ENCODE measurements at regions not wholly inside any gene's neighbourhood (a gene's known extent, or its start where the extent isn't known, plus 50 kb on each side); places are given as distances from the start of the nearest gene placed in this dataset.

DNA sequence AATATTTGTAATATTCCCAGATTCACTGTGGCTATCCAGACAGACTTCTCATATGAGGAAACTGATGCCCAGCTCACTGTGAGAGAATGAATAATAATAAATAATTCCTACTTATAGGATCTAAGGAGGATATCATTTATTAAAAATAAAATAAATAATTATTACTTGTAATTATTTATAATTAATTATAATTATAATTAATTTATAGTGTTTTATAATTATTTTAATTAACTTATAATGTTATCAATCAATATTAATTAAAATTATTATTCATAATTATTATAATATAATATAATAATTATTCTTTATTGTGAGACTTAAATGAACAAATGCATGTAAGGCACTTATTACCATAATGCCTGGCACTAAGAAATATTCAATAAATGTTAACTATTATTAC lies 192.8 kb downstream of the GALC start:
- TF ChIP-seq POLR2A (IDR thresholded peaks at IDR 0.05; ENCODE audit: extremely low read depth, insufficient read length): no peak
- TF ChIP-seq, protein P1, sequence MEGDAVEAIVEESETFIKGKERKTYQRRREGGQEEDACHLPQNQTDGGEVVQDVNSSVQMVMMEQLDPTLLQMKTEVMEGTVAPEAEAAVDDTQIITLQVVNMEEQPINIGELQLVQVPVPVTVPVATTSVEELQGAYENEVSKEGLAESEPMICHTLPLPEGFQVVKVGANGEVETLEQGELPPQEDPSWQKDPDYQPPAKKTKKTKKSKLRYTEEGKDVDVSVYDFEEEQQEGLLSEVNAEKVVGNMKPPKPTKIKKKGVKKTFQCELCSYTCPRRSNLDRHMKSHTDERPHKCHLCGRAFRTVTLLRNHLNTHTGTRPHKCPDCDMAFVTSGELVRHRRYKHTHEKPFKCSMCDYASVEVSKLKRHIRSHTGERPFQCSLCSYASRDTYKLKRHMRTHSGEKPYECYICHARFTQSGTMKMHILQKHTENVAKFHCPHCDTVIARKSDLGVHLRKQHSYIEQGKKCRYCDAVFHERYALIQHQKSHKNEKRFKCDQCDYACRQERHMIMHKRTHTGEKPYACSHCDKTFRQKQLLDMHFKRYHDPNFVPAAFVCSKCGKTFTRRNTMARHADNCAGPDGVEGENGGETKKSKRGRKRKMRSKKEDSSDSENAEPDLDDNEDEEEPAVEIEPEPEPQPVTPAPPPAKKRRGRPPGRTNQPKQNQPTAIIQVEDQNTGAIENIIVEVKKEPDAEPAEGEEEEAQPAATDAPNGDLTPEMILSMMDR (IDR thresholded peaks at IDR 0.05; ENCODE audit: low read depth, low read length): no peak

Data from NB4 (cell line).